Body of pancreas (tissue), 4 donors: ENCODE measurements at regions not wholly inside any gene's neighbourhood (a gene's known extent, or its start where the extent isn't known, plus 50 kb on each side); places are given as distances from the start of the nearest gene placed in this dataset.

Experiments
- ATAC-seq: fragments of 150-250 bp; one replicate; pipeline ENCODE4 v1.9.1; 2016
- DNase-seq, 4 donors: peaks; one replicate each; pipeline ENCODE4 v3.0.0-alpha.2; 2019
- H3K27ac ChIP-seq, 4 donors: fragments of 200-600 bp; sonication (generic); 1 replicate in 3 of 4; 2 replicates in 1 of 4; pipeline versions ENCODE4 v1.5.1 to v1.6.1; 2016 to 2019; ENCODE audit warnings: mild to moderate bottlenecking in 1 of 4, mixed read lengths in 1 of 4, moderate library complexity in 1 of 4
- H3K27me3 ChIP-seq, 2 donors: fragments of 200-600 bp; sonication (generic); one replicate each; pipeline ENCODE4 v1.6.0; 2016; ENCODE audit warnings: mild to moderate bottlenecking in 1 of 2
- H3K36me3 ChIP-seq, 2 donors: fragments of 200-600 bp; sonication (generic); replicated peaks in 1 of 2; 2 replicates each; pipeline ENCODE4 v1.5.1; 2016; ENCODE audit warnings: low read depth in 2 of 2; ENCODE audit not compliant: insufficient read depth in 1 of 2
- H3K4me1 ChIP-seq: fragments of 200-600 bp; sonication (generic); one replicate; pipeline ENCODE4 v1.6.0; 2016
- H3K4me3 ChIP-seq, 2 donors: fragments of 200-600 bp; sonication (generic); 1 replicate in 1 of 2; 2 replicates in 1 of 2; pipeline ENCODE4 v1.5.1; 2016 to 2019
- H3K9me3 ChIP-seq, 3 donors: fragments of 200-600 bp; sonication (generic); 1 replicate in 2 of 3; 2 replicates in 1 of 3; pipeline ENCODE4 v1.5.1; 2016
- POLR2A ChIP-seq, 3 donors: fragments of 450-650 bp; IDR thresholded peaks; one replicate each; pipeline ENCODE4 v1.6.1; 2016; ENCODE audit warnings: antibody characterized with exemption in 3 of 3, mild to moderate bottlenecking in 2 of 3
- WGBS, 2 donors: methylation state at CpG; one replicate each; pipeline ENCODE4 v1.1.5; 2017; 5-methylcytosine and 5-hydroxymethylcytosine counted together
- intact Hi-C: fragments of 100-400 bp; cut with DNase I; formaldehyde crosslinking; loops from one replicate; pipeline ENCODE4 v1.15.1; 2023
- TF ChIP-seq, protein P1 (sequence below), 7 experiments: fragments of 450-650 bp in 4 of 7; fragments of 200-600 bp in 3 of 7; sonication (generic) in 3 of 7; IDR thresholded peaks; one replicate each; pipeline ENCODE4 v1.5.1; 2016 to 2019; ENCODE audit warnings: antibody characterized with exemption in 7 of 7

DNA sequence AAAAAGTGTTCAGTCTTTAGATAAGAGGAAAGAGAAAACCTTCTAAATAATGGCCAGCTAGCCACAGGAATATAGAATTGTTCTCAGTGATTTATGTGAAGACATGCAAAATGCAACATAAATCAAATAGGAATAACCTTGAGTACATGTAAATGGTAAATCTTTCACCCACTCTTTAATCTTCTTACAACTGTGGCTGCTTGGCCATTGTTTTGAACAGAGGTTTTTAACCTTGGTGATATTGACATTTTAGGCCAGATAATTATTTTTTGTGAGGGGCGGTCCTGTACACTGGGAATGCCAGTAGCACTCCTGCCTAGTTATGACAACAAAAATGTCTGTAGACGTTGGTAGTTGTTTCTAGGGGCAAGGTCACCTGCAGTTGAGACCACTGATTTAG is 479.9 kb upstream of the NOVA1 start:
- H3K4me1 ChIP-seq, result no peaks in the 10 kb centered on the region
- ATAC-seq, result no peak
- no peak overlapping the region for H3K4me3 ChIP-seq
- no peak for DNase-seq
- H3K27ac ChIP-seq, result peak overlapping the region in 1 of 4 donors; percentile 47
- intact Hi-C loops, result no loop called here
- no peaks in the 10 kb centered on the region for H3K27me3 ChIP-seq
- TF ChIP-seq, protein P1, sequence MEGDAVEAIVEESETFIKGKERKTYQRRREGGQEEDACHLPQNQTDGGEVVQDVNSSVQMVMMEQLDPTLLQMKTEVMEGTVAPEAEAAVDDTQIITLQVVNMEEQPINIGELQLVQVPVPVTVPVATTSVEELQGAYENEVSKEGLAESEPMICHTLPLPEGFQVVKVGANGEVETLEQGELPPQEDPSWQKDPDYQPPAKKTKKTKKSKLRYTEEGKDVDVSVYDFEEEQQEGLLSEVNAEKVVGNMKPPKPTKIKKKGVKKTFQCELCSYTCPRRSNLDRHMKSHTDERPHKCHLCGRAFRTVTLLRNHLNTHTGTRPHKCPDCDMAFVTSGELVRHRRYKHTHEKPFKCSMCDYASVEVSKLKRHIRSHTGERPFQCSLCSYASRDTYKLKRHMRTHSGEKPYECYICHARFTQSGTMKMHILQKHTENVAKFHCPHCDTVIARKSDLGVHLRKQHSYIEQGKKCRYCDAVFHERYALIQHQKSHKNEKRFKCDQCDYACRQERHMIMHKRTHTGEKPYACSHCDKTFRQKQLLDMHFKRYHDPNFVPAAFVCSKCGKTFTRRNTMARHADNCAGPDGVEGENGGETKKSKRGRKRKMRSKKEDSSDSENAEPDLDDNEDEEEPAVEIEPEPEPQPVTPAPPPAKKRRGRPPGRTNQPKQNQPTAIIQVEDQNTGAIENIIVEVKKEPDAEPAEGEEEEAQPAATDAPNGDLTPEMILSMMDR (IDR thresholded peaks at IDR 0.05), result no peak
- TF ChIP-seq POLR2A (IDR thresholded peaks at IDR 0.05), result no peak
- no peaks in the 10 kb centered on the region for H3K9me3 ChIP-seq
- WGBS, 2 donors, result 5 to 7% methylated on average over 2 of the region's 2 CpGs
- H3K36me3 ChIP-seq, result no peaks in the 10 kb centered on the region

DNA sequence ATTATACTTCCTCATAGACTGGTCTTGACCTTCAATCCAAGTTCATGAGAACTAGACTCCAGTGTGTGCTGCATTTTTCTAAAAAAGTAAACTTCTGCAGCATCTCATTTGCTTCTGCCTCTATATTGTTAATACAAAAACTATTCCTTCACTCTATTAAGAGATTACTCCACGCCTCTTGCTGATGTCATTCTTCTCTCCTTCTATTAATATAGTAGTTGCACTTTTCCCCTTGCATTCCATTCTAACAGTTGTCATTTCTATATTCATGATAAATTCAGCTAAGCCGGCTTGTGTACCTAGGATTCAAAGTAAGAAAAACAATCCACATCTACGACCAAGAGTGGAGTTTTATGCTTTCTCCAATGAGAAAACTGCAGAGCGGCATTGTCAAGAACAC is 480.4 kb upstream of the NOVA1 start:
- ATAC-seq (peak; percentile 40), DNase-seq (no peak)

DNA sequence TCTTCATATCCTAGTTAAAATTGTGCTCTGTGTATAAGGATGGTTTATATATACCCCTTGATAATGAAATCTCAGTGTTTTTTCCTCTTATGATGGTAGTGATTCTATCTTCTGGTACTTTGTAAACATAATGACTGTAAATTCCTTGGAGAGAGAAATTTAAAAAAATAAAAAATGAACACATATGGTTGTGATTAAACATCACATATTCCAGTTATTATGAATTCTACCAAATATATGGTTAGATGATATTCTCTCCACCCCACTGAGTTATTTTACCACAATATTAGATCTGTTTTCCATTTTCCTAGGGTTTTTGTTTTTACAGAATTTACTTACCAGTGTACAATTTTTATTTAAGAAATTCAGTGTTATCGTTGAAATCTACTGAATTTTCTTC is 481.9 kb upstream of the NOVA1 start:
- WGBS, 2 donors, result 80 to 87% methylated on average over 1 of the region's 1 CpG

More for the DNA sequence above, 480.4 kb upstream of the NOVA1 start:
- no peak overlapping the region for H3K27ac ChIP-seq
- 50 to 57% methylated on average over 4 of the region's 4 CpGs for WGBS, 2 donors
- H3K27me3 ChIP-seq, result no peaks in the 10 kb centered on the region
- no peaks in the 10 kb centered on the region for H3K9me3 ChIP-seq
- no peak overlapping the region for H3K4me3 ChIP-seq
- intact Hi-C loops, result no loop called here
- no peaks in the 10 kb centered on the region for H3K4me1 ChIP-seq
- TF ChIP-seq, protein P1 (IDR thresholded peaks at IDR 0.05), result no peak
- TF ChIP-seq POLR2A (IDR thresholded peaks at IDR 0.05), result no peak
- H3K36me3 ChIP-seq, result no peaks in the 10 kb centered on the region

DNA sequence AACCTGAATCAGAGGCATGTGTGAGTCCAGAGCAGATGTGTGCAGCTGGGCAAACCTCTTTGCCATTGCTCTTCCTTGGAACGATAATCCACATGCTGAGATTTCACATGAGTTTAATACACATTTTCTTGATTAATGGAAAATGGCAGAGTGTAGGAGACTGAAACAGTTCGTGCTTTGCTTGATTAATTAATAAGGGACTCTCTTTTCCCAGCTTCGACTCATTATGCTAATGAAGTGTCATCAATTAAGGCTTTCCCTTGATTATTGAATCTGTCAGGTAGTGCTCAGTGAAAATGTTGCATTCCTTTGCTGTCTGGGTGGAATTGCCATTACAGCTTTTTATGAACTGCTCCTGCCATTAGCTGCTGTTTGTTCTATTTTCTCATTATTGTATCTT is 487.7 kb upstream of the NOVA1 start:
- Histone ChIP-seq H3K4me3 (no peak overlapping the region), H3K36me3 (no peaks in the 10 kb centered on the region), H3K9me3 (no peaks in the 10 kb centered on the region), H3K27me3 (no peaks in the 10 kb centered on the region), H3K27ac (no peak overlapping the region), H3K4me1 (no peaks in the 10 kb centered on the region)
- DNase-seq (no peak), ATAC-seq (no peak)
- no peak for TF ChIP-seq POLR2A (IDR thresholded peaks at IDR 0.05)
- TF ChIP-seq, protein P1 (IDR thresholded peaks at IDR 0.05), result no peak
- 25 to 26% methylated on average over 3 of the region's 3 CpGs for WGBS, 2 donors
- intact Hi-C loops, result no loop called here

More for the DNA sequence above, 481.9 kb upstream of the NOVA1 start:
- TF ChIP-seq POLR2A (IDR thresholded peaks at IDR 0.05), result no peak
- TF ChIP-seq, protein P1 (IDR thresholded peaks at IDR 0.05), result no peak
- Histone ChIP-seq H3K4me3 (no peak overlapping the region), H3K27ac (no peak overlapping the region), H3K27me3 (no peaks in the 10 kb centered on the region), H3K9me3 (no peaks in the 10 kb centered on the region), H3K36me3 (no peaks in the 10 kb centered on the region), H3K4me1 (no peaks in the 10 kb centered on the region)
- no peak for DNase-seq
- intact Hi-C loops, result no loop called here
- ATAC-seq, result no peak

DNA sequence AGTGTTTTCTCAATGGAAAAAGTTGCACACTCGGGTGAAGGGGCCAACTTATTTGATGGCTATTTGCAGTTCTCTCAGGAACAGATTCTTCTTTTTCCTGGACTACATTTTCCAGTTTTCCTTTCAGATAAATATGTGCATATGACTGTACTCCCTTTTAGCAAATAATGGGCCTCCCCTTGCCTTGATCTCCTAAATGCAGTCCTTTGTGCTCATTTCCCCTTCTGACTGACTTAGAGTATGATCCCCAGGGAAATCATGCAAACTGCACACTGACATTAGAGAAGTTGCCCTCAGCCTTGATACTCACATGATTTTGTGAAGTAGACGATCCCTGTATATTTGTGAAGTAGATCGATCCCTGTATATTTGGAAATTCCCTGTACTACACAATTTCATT is 492.9 kb upstream of the NOVA1 start:
- Histone ChIP-seq H3K27ac (no peak overlapping the region), H3K36me3 (no peaks in the 10 kb centered on the region), H3K9me3 (no peaks in the 10 kb centered on the region), H3K4me1 (no peaks in the 10 kb centered on the region), H3K4me3 (no peak overlapping the region), H3K27me3 (no peaks in the 10 kb centered on the region)
- TF ChIP-seq POLR2A (IDR thresholded peaks at IDR 0.05), result no peak
- TF ChIP-seq, protein P1 (IDR thresholded peaks at IDR 0.05), result no peak
- DNase-seq (no peak), ATAC-seq (no peak)
- intact Hi-C loops, result no loop called here
- 48 to 50% methylated on average over 3 of the region's 3 CpGs for WGBS, 2 donors
